ENCODE measurements at regions not wholly inside any gene's neighbourhood (a gene's known extent, or its start where the extent isn't known, plus 50 kb on each side); places are given as distances from the start of the nearest gene placed in this dataset.

- no peaks in the 10 kb centered on the region for H4K20me1 ChIP-seq
- no peak overlapping the region for H3K27ac ChIP-seq
- no peaks in the 10 kb centered on the region for H3K36me3 ChIP-seq
- H3K4me2 ChIP-seq, result no peak overlapping the region
- no peaks in the 10 kb centered on the region for H3K27me3 ChIP-seq
- no peak overlapping the region for H3K9ac ChIP-seq
- H3K4me3 ChIP-seq, result no peak overlapping the region
- peaks cover 14% of the 10 kb centered on the region for H3K4me1 ChIP-seq
- H3K9me3 ChIP-seq, result no peaks in the 10 kb centered on the region
- TF ChIP-seq Cebpa-rat (IDR thresholded peaks at IDR 0.05), result no peak
Observed at GRCh38 chr15:62469478-62469873, 304.4 kb upstream of the C2CD4B start.

DNA sequence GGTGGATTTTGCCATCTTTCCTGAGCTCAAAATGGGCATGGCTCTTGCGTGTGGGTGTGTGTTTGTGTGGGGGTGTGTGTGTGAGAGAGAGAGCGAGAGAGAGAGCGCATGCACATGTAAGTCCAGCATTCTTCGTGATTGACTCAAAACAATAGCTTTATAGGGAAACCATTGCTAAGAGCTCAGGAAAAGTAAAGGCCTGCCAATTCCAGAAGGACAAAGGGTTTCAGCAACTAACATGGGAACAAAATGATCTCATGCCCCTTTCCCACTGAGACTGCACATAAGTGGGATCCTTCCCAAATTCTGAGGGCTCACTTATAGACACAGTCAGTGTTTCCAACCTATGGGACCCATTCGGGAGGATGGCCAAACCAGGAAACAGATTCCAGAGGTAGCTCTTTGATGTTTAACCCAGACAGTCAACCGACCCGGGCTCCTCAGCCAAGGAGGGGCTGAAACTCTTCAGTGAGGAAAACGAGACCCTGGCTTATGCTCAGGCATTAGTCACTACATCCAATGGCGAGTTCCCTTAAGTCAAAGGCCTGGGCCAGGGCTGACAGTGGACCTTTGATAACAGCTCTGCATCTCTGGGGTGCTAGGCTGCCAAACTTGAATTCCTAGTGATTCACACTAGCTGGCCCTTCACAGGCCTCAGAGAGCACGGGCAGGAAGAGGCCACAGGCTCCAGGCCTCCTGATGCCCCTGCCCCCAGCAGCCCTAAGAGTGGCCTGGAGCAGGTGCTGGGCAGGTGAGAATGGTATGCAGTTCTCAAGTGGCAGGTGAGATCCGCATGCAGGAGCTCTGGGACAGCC is 305.0 kb upstream of the C2CD4B start:
- Histone ChIP-seq H3K36me3 (no peaks in the 10 kb centered on the region), H4K20me1 (no peaks in the 10 kb centered on the region), H3K27me3 (no peaks in the 10 kb centered on the region), H3K4me1 (peaks cover 14% of the 10 kb centered on the region), H3K27ac (no peak overlapping the region), H3K4me2 (no peak overlapping the region), H3K4me3 (no peak overlapping the region), H3K9me3 (no peaks in the 10 kb centered on the region), H3K9ac (no peak overlapping the region)
- no peak for TF ChIP-seq Cebpa-rat (IDR thresholded peaks at IDR 0.05)

- Histone ChIP-seq H3K36me3 (no peaks in the 10 kb centered on the region), H3K27ac (peak overlapping the region; percentile 64), H3K9me3 (no peaks in the 10 kb centered on the region), H4K20me1 (no peaks in the 10 kb centered on the region), H3K4me3 (no peak overlapping the region), H3K9ac (0 out of 2 replicates have a peak overlapping the region, but pooled peaks have one; percentile 35), H3K4me1 (peaks cover 14% of the 10 kb centered on the region), H3K4me2 (peak overlapping the region; percentile 78), H3K27me3 (no peaks in the 10 kb centered on the region)
- TF ChIP-seq Cebpa-rat (IDR thresholded peaks at IDR 0.05), result no peak
Observed at GRCh38 chr15:62472616-62473299, 307.7 kb upstream of the C2CD4B start.

DNA sequence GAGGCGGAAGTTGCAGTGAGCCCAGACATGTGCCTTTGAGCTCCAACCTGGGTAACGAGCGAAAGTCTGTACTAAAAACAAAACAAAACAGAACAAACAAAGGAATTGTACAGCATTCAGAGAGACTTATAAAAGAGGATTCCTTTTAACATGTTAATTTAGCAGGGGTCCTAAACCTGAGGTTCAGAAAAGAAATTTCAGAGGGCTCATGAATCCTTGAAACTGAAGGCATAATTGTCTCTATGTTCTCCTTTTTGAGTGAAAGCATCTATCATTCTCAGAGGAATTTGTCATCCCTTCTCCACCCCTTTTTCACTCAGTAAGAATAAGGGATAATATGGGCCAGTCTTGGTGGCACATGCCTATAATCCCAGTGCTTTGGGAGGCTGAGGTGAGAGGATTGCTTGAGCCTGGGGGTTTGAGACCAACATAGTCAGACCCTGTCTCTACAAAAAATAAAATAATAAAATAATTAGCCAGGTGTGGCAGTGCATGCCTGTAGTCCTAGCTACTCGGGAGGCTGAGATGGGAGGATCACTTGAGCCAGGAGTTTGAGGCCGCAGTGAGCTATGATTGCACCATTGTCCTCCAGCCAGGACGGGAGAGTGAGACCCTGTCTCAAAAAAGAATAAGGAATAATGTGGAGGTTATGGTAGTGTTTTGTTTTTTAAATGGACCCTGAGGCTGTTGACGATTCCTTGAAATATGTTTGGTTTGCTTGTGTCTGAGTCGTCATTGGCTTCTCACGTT is 309.1 kb upstream of the C2CD4B start:
- Histone ChIP-seq H3K4me2 (no peak overlapping the region), H3K4me1 (peaks cover 14% of the 10 kb centered on the region), H3K4me3 (no peak overlapping the region), H3K36me3 (no peaks in the 10 kb centered on the region), H3K9me3 (no peaks in the 10 kb centered on the region), H4K20me1 (no peaks in the 10 kb centered on the region), H3K27me3 (no peaks in the 10 kb centered on the region), H3K9ac (no peak overlapping the region), H3K27ac (no peak overlapping the region)
- no peak for TF ChIP-seq Cebpa-rat (IDR thresholded peaks at IDR 0.05)

DNA sequence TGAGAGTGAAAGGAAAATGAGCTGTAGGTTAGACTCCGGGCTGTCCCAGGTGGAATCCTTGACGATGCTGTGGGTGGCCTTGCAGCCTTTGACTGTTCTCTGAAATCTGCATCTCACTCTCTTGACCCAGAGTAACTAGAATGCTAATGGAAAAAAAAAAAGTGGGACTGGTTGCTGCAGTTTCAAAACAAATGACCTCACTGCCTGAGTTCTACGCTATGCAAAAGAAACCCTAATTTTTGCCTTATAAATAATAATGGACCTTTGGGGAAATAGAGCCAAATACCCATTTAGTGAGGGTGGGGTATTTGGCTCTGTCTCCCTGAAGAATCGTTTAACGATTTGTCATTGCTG is 309.7 kb upstream of the C2CD4B start:
- Histone ChIP-seq H3K36me3 (no peaks in the 10 kb centered on the region), H3K27ac (no peak overlapping the region), H3K9ac (no peak overlapping the region), H4K20me1 (no peaks in the 10 kb centered on the region), H3K4me3 (no peak overlapping the region), H3K4me2 (no peak overlapping the region), H3K27me3 (no peaks in the 10 kb centered on the region), H3K4me1 (peaks cover 14% of the 10 kb centered on the region), H3K9me3 (no peaks in the 10 kb centered on the region)
- no peak for TF ChIP-seq Cebpa-rat (IDR thresholded peaks at IDR 0.05)

DNA sequence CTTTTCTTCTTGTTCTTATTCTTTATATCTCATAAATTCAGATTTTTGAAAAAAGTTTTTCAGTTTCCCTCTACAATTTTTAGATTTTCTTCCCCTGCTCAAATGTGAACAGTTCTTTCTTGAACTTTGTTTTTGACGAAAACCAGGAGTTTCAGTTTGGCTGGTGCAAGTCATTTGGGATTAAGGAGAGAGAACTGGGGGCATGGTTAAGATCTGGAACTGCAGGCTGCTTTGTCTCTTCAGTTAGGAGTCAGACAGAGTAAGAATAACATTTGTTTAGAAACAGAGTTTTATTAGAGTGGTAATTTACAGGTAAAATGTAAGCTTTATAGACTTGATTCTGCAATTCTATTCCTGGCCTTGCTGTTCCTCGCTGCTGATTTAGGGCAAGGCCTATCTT is 310.5 kb upstream of the C2CD4B start:
- no peaks in the 10 kb centered on the region for H3K36me3 ChIP-seq
- H3K9ac ChIP-seq, result no peak overlapping the region
- H3K27me3 ChIP-seq, result no peaks in the 10 kb centered on the region
- H3K4me2 ChIP-seq, result no peak overlapping the region
- H3K4me3 ChIP-seq, result no peak overlapping the region
- no peaks in the 10 kb centered on the region for H3K9me3 ChIP-seq
- peaks cover 14% of the 10 kb centered on the region for H3K4me1 ChIP-seq
- no peak for TF ChIP-seq Cebpa-rat (IDR thresholded peaks at IDR 0.05)
- no peak overlapping the region for H3K27ac ChIP-seq
- no peaks in the 10 kb centered on the region for H4K20me1 ChIP-seq

- no peak overlapping the region for H3K4me2 ChIP-seq
- TF ChIP-seq Cebpa-rat (IDR thresholded peaks at IDR 0.05), result no peak
Observed at GRCh38 chr15:62476163-62476562, 311.1 kb upstream of the C2CD4B start.

DNA sequence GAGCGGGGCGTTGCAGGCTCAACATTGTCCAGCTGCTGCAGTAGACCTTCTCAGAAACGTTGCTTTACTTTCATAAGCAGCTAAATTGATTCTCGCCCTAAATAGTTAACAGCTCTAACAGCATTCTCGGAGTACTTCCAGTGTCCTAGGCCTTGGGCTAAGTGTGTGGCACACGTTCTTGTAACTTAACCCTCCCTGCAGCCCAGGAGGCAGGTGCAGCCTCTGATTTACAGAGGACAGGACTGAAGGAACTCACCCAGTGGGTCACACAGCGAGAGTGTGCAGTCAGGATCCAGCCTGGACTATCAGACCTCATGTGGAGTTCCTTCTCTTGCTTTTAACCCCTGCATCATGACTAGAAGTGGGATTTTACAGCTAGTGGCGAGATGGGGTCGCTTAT is 312.8 kb upstream of the C2CD4B start:
- Histone ChIP-seq H3K9ac (no peak overlapping the region), H3K9me3 (no peaks in the 10 kb centered on the region), H3K4me3 (no peak overlapping the region), H3K27ac (no peak overlapping the region), H3K4me2 (no peak overlapping the region), H4K20me1 (no peaks in the 10 kb centered on the region), H3K36me3 (no peaks in the 10 kb centered on the region), H3K4me1 (peaks cover 7% of the 10 kb centered on the region), H3K27me3 (no peaks in the 10 kb centered on the region)
- TF ChIP-seq Cebpa-rat (IDR thresholded peaks at IDR 0.05), result no peak

More at GRCh38 chr15:62476163-62476562, 311.1 kb upstream of the C2CD4B start:
- Histone ChIP-seq H3K4me1 (peaks cover 14% of the 10 kb centered on the region), H3K27me3 (no peaks in the 10 kb centered on the region), H3K27ac (no peak overlapping the region), H3K9ac (no peak overlapping the region), H3K4me3 (no peak overlapping the region), H3K9me3 (no peaks in the 10 kb centered on the region), H4K20me1 (no peaks in the 10 kb centered on the region), H3K36me3 (no peaks in the 10 kb centered on the region)

DNA sequence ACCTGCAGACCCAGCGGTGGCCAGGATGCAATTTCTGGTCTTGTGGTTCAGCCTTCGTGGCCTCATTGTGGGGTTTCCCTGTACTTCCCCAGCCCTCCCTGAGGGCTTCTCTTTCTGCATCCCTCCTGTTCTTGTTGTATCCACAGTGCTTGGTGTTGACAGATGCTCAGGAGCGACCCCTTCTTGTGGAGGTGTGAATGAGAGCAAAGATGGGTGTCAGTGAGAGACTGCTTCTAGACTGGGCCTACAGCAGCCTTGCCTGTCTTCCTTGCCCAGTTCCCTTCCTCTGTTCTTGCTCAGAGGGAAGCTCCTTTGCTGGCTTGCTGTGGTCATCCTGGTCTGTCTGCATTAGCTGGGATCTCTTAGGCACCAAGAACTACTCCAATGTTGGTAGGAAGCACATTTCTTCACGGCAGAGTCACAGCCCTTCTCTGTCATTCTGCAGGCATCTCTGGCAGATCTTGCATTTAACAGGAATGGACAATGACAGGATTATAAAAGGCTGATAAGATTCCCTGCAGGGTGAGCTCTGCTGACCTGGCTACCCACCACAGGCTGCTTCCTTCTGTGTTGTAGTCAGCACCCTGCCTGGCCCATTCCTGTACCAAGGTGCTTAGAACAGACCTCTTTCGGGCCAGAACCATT is 317.8 kb upstream of the C2CD4B start:
- Histone ChIP-seq H3K9me3 (no peaks in the 10 kb centered on the region), H3K4me2 (no peak overlapping the region), H3K36me3 (no peaks in the 10 kb centered on the region), H3K4me3 (no peak overlapping the region), H3K9ac (no peak overlapping the region), H3K4me1 (no peaks in the 10 kb centered on the region; the same call in 1 of the 2 replicates), H4K20me1 (no peaks in the 10 kb centered on the region), H3K27ac (no peak overlapping the region), H3K27me3 (no peaks in the 10 kb centered on the region)
- no peak for TF ChIP-seq Cebpa-rat (IDR thresholded peaks at IDR 0.05)

Data from BLaER1 (cell line).